ENCODE measurements at regions not wholly inside any gene's neighbourhood (a gene's known extent, or its start where the extent isn't known, plus 50 kb on each side); places are given as distances from the start of the nearest gene placed in this dataset.
A peak's percentile ranks its signal among the peaks of the same experiment; 100 is the strongest.

DNA sequence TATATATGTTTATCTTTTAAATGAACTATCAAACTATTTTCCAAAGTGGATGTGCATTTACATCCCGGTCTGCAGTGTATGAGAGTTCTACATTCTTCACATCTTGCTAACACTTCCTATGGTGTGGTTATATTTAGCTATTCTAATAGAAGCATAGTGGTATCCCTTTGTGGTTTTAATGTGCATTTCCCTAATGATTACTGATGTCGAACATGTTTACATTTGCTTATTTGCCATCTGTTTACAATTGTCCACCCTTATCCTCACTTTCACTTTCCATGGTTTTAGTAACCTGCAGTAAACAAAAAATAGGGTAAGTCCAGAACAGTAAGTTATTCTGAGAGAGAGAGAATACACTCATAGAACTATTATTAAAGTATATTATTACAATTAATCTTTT lies 360.5 kb upstream of the NAALADL2 start:
- Histone ChIP-seq H3K36me3 (ENCODE audit: control insufficient read depth, insufficient read depth, low read length) (no peaks in the 10 kb centered on the region), H3K4me1 (ENCODE audit: control insufficient read depth, insufficient read depth, low read length) (no peaks in the 10 kb centered on the region), H3K9ac (ENCODE audit: low read depth, low read length) (no peak overlapping the region), H3K27me3 (ENCODE audit: control insufficient read depth, insufficient read depth, low read length) (no peaks in the 10 kb centered on the region), H3K4me3 (ENCODE audit: low read depth, low read length) (no peak overlapping the region), H3K9me3 (ENCODE audit: control insufficient read depth, insufficient read depth, low read length) (no peaks in the 10 kb centered on the region), H3K27ac (ENCODE audit: low read depth, low read length) (no peak overlapping the region)

DNA sequence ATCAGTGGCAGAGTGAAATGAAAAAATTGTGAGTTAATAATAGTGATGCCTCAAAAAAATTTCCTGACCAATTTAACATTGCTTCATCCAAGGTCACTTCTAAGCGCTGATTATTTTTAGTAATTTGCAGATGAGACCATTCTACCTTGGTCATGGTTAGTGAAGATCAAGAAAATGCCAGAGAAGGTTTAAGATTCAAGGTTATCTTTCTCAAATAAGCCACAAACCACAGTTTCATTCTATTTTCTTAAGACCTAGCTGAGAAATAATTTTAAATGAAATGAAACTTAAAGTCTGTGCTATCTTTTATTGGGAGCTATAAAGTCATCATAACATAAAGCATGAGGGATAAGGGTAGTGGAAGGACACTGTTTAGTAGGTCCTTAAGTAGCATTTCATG lies 353.9 kb upstream of the NAALADL2 start:
- no peak overlapping the region for H3K4me3 ChIP-seq (ENCODE audit: low read depth, low read length)
- H3K27ac ChIP-seq (ENCODE audit: low read depth, low read length), result no peak overlapping the region
- H3K9ac ChIP-seq (ENCODE audit: low read depth, low read length), result no peak overlapping the region
- no peaks in the 10 kb centered on the region for H3K9me3 ChIP-seq (ENCODE audit: control insufficient read depth, insufficient read depth, low read length)
- H3K36me3 ChIP-seq (ENCODE audit: control insufficient read depth, insufficient read depth, low read length), result no peaks in the 10 kb centered on the region
- no peaks in the 10 kb centered on the region for H3K4me1 ChIP-seq (ENCODE audit: control insufficient read depth, insufficient read depth, low read length)
- no peaks in the 10 kb centered on the region for H3K27me3 ChIP-seq (ENCODE audit: control insufficient read depth, insufficient read depth, low read length)

DNA sequence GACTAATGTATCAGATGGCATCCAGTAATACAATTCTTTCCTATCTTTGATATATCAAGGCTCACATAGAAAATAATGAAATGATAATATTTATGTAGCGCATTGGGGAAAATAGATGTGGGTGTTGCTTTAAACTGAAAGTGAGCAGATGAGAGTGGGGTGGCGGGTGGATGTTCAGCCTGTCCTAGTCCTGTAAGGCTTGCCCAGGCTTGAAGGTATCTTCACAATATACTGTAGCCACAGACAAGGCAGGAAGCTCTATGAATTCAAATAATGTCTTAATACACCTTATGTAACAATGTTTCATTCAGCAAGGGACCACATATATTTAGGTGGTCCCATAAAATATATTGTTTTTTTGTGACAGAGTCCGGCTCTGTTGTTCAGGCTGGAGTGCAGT lies 334.9 kb upstream of the NAALADL2 start:
- H3K4me3 ChIP-seq (ENCODE audit: low read depth, low read length), result no peak overlapping the region
- no peaks in the 10 kb centered on the region for H3K4me1 ChIP-seq (ENCODE audit: control insufficient read depth, insufficient read depth, low read length)
- no peak overlapping the region for H3K9ac ChIP-seq (ENCODE audit: low read depth, low read length)
- H3K27me3 ChIP-seq (ENCODE audit: control insufficient read depth, insufficient read depth, low read length), result no peaks in the 10 kb centered on the region
- H3K9me3 ChIP-seq (ENCODE audit: control insufficient read depth, insufficient read depth, low read length), result no peaks in the 10 kb centered on the region
- H3K27ac ChIP-seq (ENCODE audit: low read depth, low read length), result no peak overlapping the region
- no peaks in the 10 kb centered on the region for H3K36me3 ChIP-seq (ENCODE audit: control insufficient read depth, insufficient read depth, low read length)

DNA sequence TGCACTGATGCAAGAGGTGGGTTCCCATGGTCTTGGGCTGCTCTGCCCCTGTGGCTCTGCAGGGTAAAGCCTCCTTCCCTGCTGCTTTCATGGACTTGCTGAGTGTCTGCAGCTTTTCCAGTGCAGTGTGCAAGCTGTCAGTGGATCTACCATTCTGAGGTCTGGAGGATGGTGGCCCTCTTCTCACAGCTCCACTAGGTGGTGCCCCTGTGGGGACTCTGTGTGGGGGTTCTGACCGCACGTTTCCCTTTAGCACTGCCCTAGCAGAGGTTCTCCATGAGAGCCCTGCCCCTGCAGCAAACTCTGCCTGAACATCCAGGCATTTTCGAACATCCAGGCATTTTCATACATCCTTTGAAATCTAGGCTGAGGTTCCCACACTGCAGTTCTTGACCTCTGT lies 329.8 kb upstream of the NAALADL2 start:
- H3K36me3 ChIP-seq (ENCODE audit: control insufficient read depth, insufficient read depth, low read length), result no peaks in the 10 kb centered on the region
- H3K9me3 ChIP-seq (ENCODE audit: control insufficient read depth, insufficient read depth, low read length), result no peaks in the 10 kb centered on the region
- H3K27me3 ChIP-seq (ENCODE audit: control insufficient read depth, insufficient read depth, low read length), result no peaks in the 10 kb centered on the region
- no peak overlapping the region for H3K4me3 ChIP-seq (ENCODE audit: low read depth, low read length)
- H3K4me1 ChIP-seq (ENCODE audit: control insufficient read depth, insufficient read depth, low read length), result peaks cover 11% of the 10 kb centered on the region; the same call in 1 of the 2 replicates
- H3K27ac ChIP-seq (ENCODE audit: low read depth, low read length), result no peak overlapping the region
- H3K9ac ChIP-seq (ENCODE audit: low read depth, low read length), result no peak overlapping the region

DNA sequence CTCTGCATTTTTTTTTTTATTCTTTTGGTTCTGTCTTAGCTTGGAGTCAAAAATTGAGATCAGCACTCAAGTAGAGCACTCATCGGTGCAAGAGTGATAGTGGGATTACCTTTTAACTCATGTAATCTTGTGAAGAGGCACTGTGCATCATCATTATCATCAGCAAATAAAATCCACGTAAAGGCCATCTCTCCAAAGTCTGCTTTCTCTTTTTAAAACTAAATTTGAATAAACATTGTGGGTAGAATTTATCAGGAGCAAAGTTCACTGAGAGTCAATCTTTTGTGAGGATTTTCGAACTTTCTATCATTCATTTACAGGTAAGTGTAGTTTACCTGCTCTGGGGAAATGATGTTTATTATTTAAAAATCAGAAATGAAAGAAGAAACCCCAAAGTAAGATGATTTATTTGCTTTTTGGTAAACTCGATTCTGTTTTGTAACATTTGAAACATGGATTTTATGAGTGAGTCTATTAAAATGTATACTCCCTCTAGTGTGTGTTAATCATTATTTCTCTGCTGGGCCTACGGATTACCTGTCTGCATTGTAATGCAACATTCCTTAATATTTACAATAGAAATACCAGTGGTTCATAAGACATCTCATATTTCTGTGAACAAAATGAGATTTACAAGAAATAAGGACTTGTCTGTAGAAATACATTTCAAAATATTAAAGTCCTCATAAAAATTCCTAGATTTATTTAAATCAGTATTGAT lies 327.7 kb upstream of the NAALADL2 start:
- no peak overlapping the region for H3K4me3 ChIP-seq (ENCODE audit: low read depth, low read length)
- peaks cover 18% of the 10 kb centered on the region for H3K4me1 ChIP-seq (ENCODE audit: control insufficient read depth, insufficient read depth, low read length)
- H3K9ac ChIP-seq (ENCODE audit: low read depth, low read length), result no peak overlapping the region
- H3K36me3 ChIP-seq (ENCODE audit: control insufficient read depth, insufficient read depth, low read length), result no peaks in the 10 kb centered on the region
- H3K27me3 ChIP-seq (ENCODE audit: control insufficient read depth, insufficient read depth, low read length), result no peaks in the 10 kb centered on the region
- no peak overlapping the region for H3K27ac ChIP-seq (ENCODE audit: low read depth, low read length)
- no peaks in the 10 kb centered on the region for H3K9me3 ChIP-seq (ENCODE audit: control insufficient read depth, insufficient read depth, low read length)

DNA sequence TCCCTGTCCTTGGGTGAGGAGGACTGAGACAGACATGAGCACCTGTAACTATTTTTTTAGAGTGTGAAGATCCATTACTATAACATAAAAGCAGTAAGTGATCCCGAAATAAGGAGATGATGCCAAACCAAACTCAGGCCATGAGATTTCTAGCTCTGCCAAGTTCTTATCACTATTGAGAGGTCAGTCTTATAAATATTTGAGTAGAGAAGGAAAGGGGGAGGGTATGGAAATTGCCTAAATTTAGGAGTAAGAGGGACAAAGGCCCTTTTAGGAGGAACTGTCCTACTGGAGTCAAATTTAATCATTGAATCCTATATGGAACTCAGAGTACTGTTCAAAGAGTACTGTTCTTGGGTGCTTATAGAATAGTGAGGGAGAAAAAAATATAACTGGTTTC lies 326.9 kb upstream of the NAALADL2 start:
- no peak overlapping the region for H3K9ac ChIP-seq (ENCODE audit: low read depth, low read length)
- no peak overlapping the region for H3K4me3 ChIP-seq (ENCODE audit: low read depth, low read length)
- H3K36me3 ChIP-seq (ENCODE audit: control insufficient read depth, insufficient read depth, low read length), result no peaks in the 10 kb centered on the region
- no peaks in the 10 kb centered on the region for H3K27me3 ChIP-seq (ENCODE audit: control insufficient read depth, insufficient read depth, low read length)
- H3K4me1 ChIP-seq (ENCODE audit: control insufficient read depth, insufficient read depth, low read length), result peaks cover 22% of the 10 kb centered on the region
- no peaks in the 10 kb centered on the region for H3K9me3 ChIP-seq (ENCODE audit: control insufficient read depth, insufficient read depth, low read length)
- no peak overlapping the region for H3K27ac ChIP-seq (ENCODE audit: low read depth, low read length)

DNA sequence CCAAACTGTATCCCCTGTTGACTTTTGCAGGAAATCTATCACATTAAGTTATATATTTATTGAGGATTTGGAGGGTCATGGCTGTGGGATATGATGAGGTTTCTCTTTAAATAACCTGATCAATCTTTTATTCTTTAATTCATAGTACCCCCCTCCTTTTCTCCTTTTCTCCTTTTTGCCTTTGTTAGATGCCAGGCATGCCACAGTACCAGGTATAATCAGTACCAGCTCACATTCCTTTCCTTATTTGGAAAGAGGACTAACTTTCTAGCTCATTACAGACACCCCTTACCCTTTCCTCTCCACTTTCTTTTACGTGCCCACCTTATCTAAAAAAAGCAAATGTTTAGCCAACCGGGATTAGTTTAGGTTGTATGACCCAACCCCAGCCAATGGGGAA lies 326.4 kb upstream of the NAALADL2 start:
- Histone ChIP-seq H3K36me3 (ENCODE audit: control insufficient read depth, insufficient read depth, low read length) (no peaks in the 10 kb centered on the region), H3K27me3 (ENCODE audit: control insufficient read depth, insufficient read depth, low read length) (no peaks in the 10 kb centered on the region), H3K4me3 (ENCODE audit: low read depth, low read length) (no peak overlapping the region), H3K9ac (ENCODE audit: low read depth, low read length) (no peak overlapping the region), H3K9me3 (ENCODE audit: control insufficient read depth, insufficient read depth, low read length) (no peaks in the 10 kb centered on the region), H3K4me1 (ENCODE audit: control insufficient read depth, insufficient read depth, low read length) (peaks cover 28% of the 10 kb centered on the region), H3K27ac (ENCODE audit: low read depth, low read length) (no peak overlapping the region)

DNA sequence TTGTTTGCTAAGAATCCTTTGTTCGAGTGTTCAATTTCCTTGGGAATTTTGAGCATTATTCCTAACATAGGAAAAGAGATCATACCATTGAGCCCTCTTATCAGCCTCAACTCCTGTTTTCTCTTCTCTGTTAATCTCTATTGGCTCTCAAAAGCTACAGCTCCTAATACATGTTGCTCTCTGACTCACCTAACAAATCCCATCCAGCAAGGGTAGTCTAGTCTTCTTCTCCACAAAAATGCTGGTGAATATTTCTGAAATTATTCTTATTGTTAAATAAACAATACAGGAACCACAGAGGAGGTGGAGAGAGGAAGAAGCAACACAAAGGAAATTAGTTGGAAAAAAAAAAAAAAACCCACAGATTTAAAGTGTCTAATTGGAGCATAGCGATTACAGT lies 325.8 kb upstream of the NAALADL2 start:
- Histone ChIP-seq H3K36me3 (ENCODE audit: control insufficient read depth, insufficient read depth, low read length) (no peaks in the 10 kb centered on the region), H3K9me3 (ENCODE audit: control insufficient read depth, insufficient read depth, low read length) (no peaks in the 10 kb centered on the region), H3K27ac (ENCODE audit: low read depth, low read length) (no peak overlapping the region), H3K27me3 (ENCODE audit: control insufficient read depth, insufficient read depth, low read length) (no peaks in the 10 kb centered on the region), H3K9ac (ENCODE audit: low read depth, low read length) (no peak overlapping the region), H3K4me1 (ENCODE audit: control insufficient read depth, insufficient read depth, low read length) (peaks cover 33% of the 10 kb centered on the region), H3K4me3 (ENCODE audit: low read depth, low read length) (no peak overlapping the region)

DNA sequence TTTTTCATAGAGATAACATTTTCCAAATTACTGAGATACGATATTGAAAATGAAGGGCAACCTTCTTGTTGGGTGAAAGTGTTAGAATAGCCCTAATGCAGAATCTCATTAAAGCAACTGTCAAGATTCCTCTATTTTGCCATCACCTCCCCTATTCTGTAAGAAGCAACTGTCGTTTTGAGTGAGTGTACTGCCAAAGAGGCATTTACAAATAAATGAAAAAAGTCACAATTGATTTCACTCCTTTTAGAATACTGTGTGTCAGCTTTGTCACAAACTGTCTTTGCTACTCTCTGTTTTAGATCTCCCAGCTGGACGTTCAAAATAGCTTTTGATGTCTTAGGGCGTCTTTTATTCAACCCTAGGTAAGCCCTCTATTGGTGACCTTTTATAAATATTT lies 322.8 kb upstream of the NAALADL2 start:
- Histone ChIP-seq H3K36me3 (ENCODE audit: control insufficient read depth, insufficient read depth, low read length) (no peaks in the 10 kb centered on the region), H3K4me3 (ENCODE audit: low read depth, low read length) (no peak overlapping the region), H3K27ac (ENCODE audit: low read depth, low read length) (peak overlapping the region; percentile 4), H3K9ac (ENCODE audit: low read depth, low read length) (no peak overlapping the region), H3K9me3 (ENCODE audit: control insufficient read depth, insufficient read depth, low read length) (no peaks in the 10 kb centered on the region), H3K4me1 (ENCODE audit: control insufficient read depth, insufficient read depth, low read length) (peaks cover 59% of the 10 kb centered on the region), H3K27me3 (ENCODE audit: control insufficient read depth, insufficient read depth, low read length) (no peaks in the 10 kb centered on the region)

DNA sequence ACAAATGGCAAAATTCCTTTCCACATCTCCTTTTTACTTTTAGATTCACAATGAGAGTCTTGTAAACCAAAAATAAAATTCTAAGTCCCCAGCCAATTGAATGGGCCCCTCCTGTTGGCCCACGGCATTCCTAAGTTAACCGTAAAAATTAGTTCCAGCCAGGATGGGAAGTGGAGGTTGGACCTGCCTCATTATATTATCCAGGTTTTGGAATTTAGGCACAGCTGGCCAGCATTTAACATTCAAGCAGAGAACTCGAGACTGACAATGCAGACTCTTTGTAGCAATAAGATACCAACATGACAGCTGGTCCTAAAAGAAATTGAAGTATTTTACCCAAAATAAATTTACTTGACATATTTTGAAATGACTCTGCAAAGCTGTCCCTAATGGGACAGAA lies 321.0 kb upstream of the NAALADL2 start:
- H3K36me3 ChIP-seq (ENCODE audit: control insufficient read depth, insufficient read depth, low read length), result no peaks in the 10 kb centered on the region
- H3K4me1 ChIP-seq (ENCODE audit: control insufficient read depth, insufficient read depth, low read length), result peaks cover 59% of the 10 kb centered on the region
- peak overlapping the region; percentile 81 for H3K27ac ChIP-seq (ENCODE audit: low read depth, low read length)
- H3K4me3 ChIP-seq (ENCODE audit: low read depth, low read length), result no peak overlapping the region; the same call in 1 of the 2 replicates
- H3K27me3 ChIP-seq (ENCODE audit: control insufficient read depth, insufficient read depth, low read length), result no peaks in the 10 kb centered on the region
- no peaks in the 10 kb centered on the region for H3K9me3 ChIP-seq (ENCODE audit: control insufficient read depth, insufficient read depth, low read length)
- no peak overlapping the region for H3K9ac ChIP-seq (ENCODE audit: low read depth, low read length)

DNA sequence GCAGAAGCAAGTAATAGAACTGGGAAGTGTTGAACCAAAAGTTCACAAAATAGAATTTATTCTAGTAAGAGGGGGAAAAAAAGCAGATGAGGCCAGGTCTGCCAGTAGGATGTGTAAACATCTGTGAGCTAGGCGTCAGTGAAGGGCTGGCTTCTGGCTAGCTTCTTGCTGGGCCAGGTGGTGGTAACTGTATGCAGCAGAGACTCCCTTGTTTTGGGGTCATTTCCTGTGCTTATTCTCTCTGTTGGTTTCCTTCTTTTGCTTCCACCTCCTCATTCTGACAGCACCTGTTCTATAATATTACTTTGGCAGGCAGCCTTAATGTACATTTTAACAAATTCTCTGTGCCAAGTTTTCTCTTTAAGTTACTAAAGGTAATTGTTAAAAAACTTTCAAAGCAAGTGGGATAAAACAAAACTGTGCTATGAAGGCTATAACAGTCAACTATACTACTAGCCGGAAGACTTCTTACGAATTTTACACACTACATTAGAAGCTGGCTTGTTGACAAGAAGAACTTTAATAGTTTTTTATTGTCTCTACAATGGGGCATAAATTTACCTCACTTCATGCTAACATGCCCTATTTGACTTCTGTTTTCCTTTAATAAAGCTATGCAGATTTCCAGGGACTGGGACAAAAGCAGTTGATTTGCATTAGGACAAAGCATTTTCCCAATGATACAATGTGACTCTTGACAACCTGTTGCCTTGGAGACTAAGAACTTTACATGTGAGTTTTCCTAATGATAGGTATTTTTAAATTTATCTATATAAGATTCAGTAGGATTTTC lies 318.8 kb upstream of the NAALADL2 start:
- Histone ChIP-seq H3K36me3 (ENCODE audit: control insufficient read depth, insufficient read depth, low read length) (no peaks in the 10 kb centered on the region), H3K27ac (ENCODE audit: low read depth, low read length) (peak overlapping the region; percentile 99), H3K9me3 (ENCODE audit: control insufficient read depth, insufficient read depth, low read length) (no peaks in the 10 kb centered on the region), H3K4me3 (ENCODE audit: low read depth, low read length) (peak overlapping the region; percentile 48), H3K27me3 (ENCODE audit: control insufficient read depth, insufficient read depth, low read length) (no peaks in the 10 kb centered on the region), H3K4me1 (ENCODE audit: control insufficient read depth, insufficient read depth, low read length) (peaks cover 59% of the 10 kb centered on the region), H3K9ac (ENCODE audit: low read depth, low read length) (peak overlapping the region; percentile 49; the same call in 1 of the 2 replicates)
